ENCODE measurements at regions not wholly inside any gene's neighbourhood (a gene's known extent, or its start where the extent isn't known, plus 50 kb on each side); places are given as distances from the start of the nearest gene placed in this dataset.
"Not testable (repeated sequence)": the region's sequence is repeated elsewhere in the genome, so short reads cannot be mapped to it uniquely, and the experiment has no call there.

- DNase-seq: no peak
Observed at GRCh38 chr6:74953708-74954107, 252.1 kb downstream of the COL12A1 start.

- DNase-seq: no peak
Observed at GRCh38 chr6:74946961-74947360, 258.9 kb downstream of the COL12A1 start.

GRCh38 chr6:74942130-74942529, 263.7 kb downstream of the COL12A1 start:
- no peak for DNase-seq

GRCh38 chr6:74941424-74941823, 264.4 kb downstream of the COL12A1 start:
- DNase-seq: no peak

- no peak for DNase-seq
Observed at GRCh38 chr6:74939721-74940620, 265.9 kb downstream of the COL12A1 start.

GRCh38 chr6:74939151-74939708, 266.6 kb downstream of the COL12A1 start:
- DNase-seq: no peak

- DNase-seq: no peak
Observed at GRCh38 chr6:74937936-74938335, 267.9 kb downstream of the COL12A1 start.

- DNase-seq: no peak
Observed at GRCh38 chr6:74936886-74937285, 269.0 kb downstream of the COL12A1 start.

GRCh38 chr6:74932232-74932888, 273.5 kb downstream of the COL12A1 start:
- DNase-seq: no peak

GRCh38 chr6:74931558-74931957, 274.3 kb downstream of the COL12A1 start:
- no peak for DNase-seq

GRCh38 chr6:74928203-74928602, 277.6 kb downstream of the COL12A1 start:
- DNase-seq: no peak

- DNase-seq: no peak
Observed at GRCh38 chr6:74927299-74927698, 278.6 kb downstream of the COL12A1 start.

GRCh38 chr6:74925683-74926082, 280.2 kb downstream of the COL12A1 start:
- DNase-seq: no peak

GRCh38 chr6:74914888-74915287, 291.0 kb downstream of the COL12A1 start:
- no peak for DNase-seq

GRCh38 chr6:74912234-74912633, 293.6 kb downstream of the COL12A1 start:
- no peak for DNase-seq

- no peak for DNase-seq
Observed at GRCh38 chr6:74902846-74903245, 303.0 kb downstream of the COL12A1 start.

- no peak for DNase-seq
Observed at GRCh38 chr6:74902089-74902488, 303.8 kb downstream of the COL12A1 start.

GRCh38 chr6:74901576-74901975, 304.3 kb downstream of the COL12A1 start:
- no peak for DNase-seq

GRCh38 chr6:74899416-74899815, 306.4 kb downstream of the COL12A1 start:
- DNase-seq: no peak

GRCh38 chr6:74892091-74892490, 313.8 kb downstream of the COL12A1 start:
- DNase-seq: no peak

- DNase-seq: no peak
Observed at GRCh38 chr6:74891349-74891831, 314.5 kb downstream of the COL12A1 start.

- DNase-seq: no peak
Observed at GRCh38 chr6:74889635-74890034, 316.2 kb downstream of the COL12A1 start.

- DNase-seq: not testable (repeated sequence)
Observed at GRCh38 chr6:74888741-74889140, 317.1 kb downstream of the COL12A1 start.

GRCh38 chr6:74879976-74880375, 325.9 kb downstream of the COL12A1 start:
- no peak for DNase-seq

All from SHP77 (cell line).